Neural cell (in vitro differentiated cells): ENCODE measurements at regions not wholly inside any gene's neighbourhood (a gene's known extent, or its start where the extent isn't known, plus 50 kb on each side); places are given as distances from the start of the nearest gene placed in this dataset.

ENCODE experiments used
- H2AFZ ChIP-seq: fragments of 200-600, 300-800 bp; sonication (generic), shearing (Covaris generic); 2 replicates; pipeline ENCODE4 v1.6.0; 2014; ENCODE audit warnings: low read depth, mild to moderate bottlenecking, antibody characterized with exemption, low read length, moderate library complexity
- H3F3A ChIP-seq: fragments of 200-600 bp; shearing (Covaris generic); 2 replicates; pipeline ENCODE4 v1.6.1; 2016; ENCODE audit warnings: mild to moderate bottlenecking, moderate library complexity, mixed read lengths, antibody characterized with exemption, low read length; ENCODE audit not compliant: insufficient read depth, poor library complexity, severe bottlenecking
- H3K27ac ChIP-seq: fragments of 200-600, 300-800 bp; sonication (generic), shearing (Covaris generic); 2 replicates; pipeline ENCODE4 v1.5.1; 2014; ENCODE audit warnings: mild to moderate bottlenecking, low read length, moderate library complexity
- H3K27me3 ChIP-seq: fragments of 300-800, 200-600 bp; sonication (generic), shearing (Covaris generic); 2 replicates; pipeline ENCODE4 v1.6.0; 2014; ENCODE audit warnings: mild to moderate bottlenecking, low read depth, low read length, moderate library complexity; ENCODE audit not compliant: insufficient read depth
- H3K36me3 ChIP-seq: fragments of 300-800, 200-600 bp; sonication (generic), shearing (Covaris generic); 2 replicates; pipeline ENCODE4 v1.5.1; 2014; ENCODE audit warnings: mild to moderate bottlenecking, antibody characterized with exemption, low read length, moderate library complexity; ENCODE audit not compliant: insufficient read depth
- H3K4me2 ChIP-seq: fragments of 300-800, 200-600 bp; sonication (generic), shearing (Covaris generic); 2 replicates; pipeline ENCODE4 v1.6.0; 2014; ENCODE audit warnings: mild to moderate bottlenecking, low read length
- H3K4me3 ChIP-seq: fragments of 300-800, 200-600 bp; sonication (generic), shearing (Covaris generic); 2 replicates; pipeline ENCODE4 v1.5.1; 2014; ENCODE audit warnings: mild to moderate bottlenecking, low read length, moderate library complexity
- H3K79me2 ChIP-seq: fragments of 200-600 bp; shearing (Covaris generic); replicated peaks from 2 replicates; pipeline ENCODE4 v1.6.0; 2014; ENCODE audit warnings: mild to moderate bottlenecking, low read length, moderate library complexity; ENCODE audit not compliant: insufficient read depth
- H3K9ac ChIP-seq: fragments of 300-800, 200-600 bp; sonication (generic), shearing (Covaris generic); 2 replicates; pipeline ENCODE4 v1.6.1; 2016; ENCODE audit warnings: mild to moderate bottlenecking, low read length, mixed read lengths
- H3K9me2 ChIP-seq: fragments of 200-600 bp; shearing (Covaris generic); 2 replicates; pipeline ENCODE4 v1.6.1; 2016; ENCODE audit warnings: mild to moderate bottlenecking, low read length, mixed read lengths; ENCODE audit not compliant: insufficient read depth
- H3K9me3 ChIP-seq: fragments of 200-600, 300-800 bp; sonication (generic), shearing (Covaris generic); 2 replicates; pipeline ENCODE4 v1.6.1; 2016; ENCODE audit warnings: mild to moderate bottlenecking, mixed run types, low read length, moderate library complexity, mixed read lengths
- H4K20me1 ChIP-seq: fragments of 200-600 bp; shearing (Covaris generic); 2 replicates; pipeline ENCODE4 v1.6.1; 2016; ENCODE audit warnings: mild to moderate bottlenecking, mixed run types; ENCODE audit not compliant: insufficient read depth
- EP300 ChIP-seq: fragments of 450-650 bp; conservative IDR thresholded peaks from 2 replicates; pipeline ENCODE4 v1.6.1; 2014; ENCODE audit warnings: antibody characterized with exemption, mild to moderate bottlenecking, moderate library complexity; ENCODE audit not compliant: poor library complexity, severe bottlenecking
- EZH2 ChIP-seq: fragments of 200-600, 300-800 bp; shearing (Covaris generic), sonication (generic); IDR thresholded peaks from 2 replicates; pipeline ENCODE4 v1.6.1; 2014; ENCODE audit warnings: antibody characterized with exemption, low read length, borderline replicate concordance, mild to moderate bottlenecking; ENCODE audit not compliant: insufficient read depth, poor library complexity, severe bottlenecking
- MXI1 ChIP-seq: fragments of 450-650 bp; conservative IDR thresholded peaks from 2 replicates; pipeline ENCODE4 v1.6.1; 2014; ENCODE audit warnings: antibody characterized with exemption, mild to moderate bottlenecking; ENCODE audit not compliant: poor library complexity, severe bottlenecking
- POLR2AphosphoS5 ChIP-seq: IDR thresholded peaks from 2 replicates; pipeline ENCODE4 v1.6.1; 2012
- RAD21 ChIP-seq: fragments of 450-650 bp; conservative IDR thresholded peaks from 2 replicates; pipeline ENCODE4 v1.6.1; 2014; ENCODE audit warnings: antibody characterized with exemption, mild to moderate bottlenecking, moderate library complexity
- SMC3 ChIP-seq: fragments of 450-650 bp; conservative IDR thresholded peaks from 2 replicates; pipeline ENCODE4 v1.6.1; 2014; ENCODE audit warnings: antibody characterized with exemption, mild to moderate bottlenecking, moderate library complexity; ENCODE audit not compliant: poor library complexity
- TAF1 ChIP-seq: IDR thresholded peaks from 2 replicates; pipeline ENCODE4 v1.6.1; 2012; ENCODE audit warnings: low read depth
- TF ChIP-seq, protein P1 (sequence below): fragments of 450-650 bp; IDR thresholded peaks from 2 replicates; pipeline ENCODE4 v1.5.1; 2014; ENCODE audit warnings: antibody characterized with exemption, mild to moderate bottlenecking, moderate library complexity; ENCODE audit not compliant: poor library complexity, severe bottlenecking
- TF ChIP-seq, protein P2 (sequence below): IDR thresholded peaks from 2 replicates; pipeline ENCODE4 v1.6.1; 2012; ENCODE audit warnings: borderline replicate concordance

DNA sequence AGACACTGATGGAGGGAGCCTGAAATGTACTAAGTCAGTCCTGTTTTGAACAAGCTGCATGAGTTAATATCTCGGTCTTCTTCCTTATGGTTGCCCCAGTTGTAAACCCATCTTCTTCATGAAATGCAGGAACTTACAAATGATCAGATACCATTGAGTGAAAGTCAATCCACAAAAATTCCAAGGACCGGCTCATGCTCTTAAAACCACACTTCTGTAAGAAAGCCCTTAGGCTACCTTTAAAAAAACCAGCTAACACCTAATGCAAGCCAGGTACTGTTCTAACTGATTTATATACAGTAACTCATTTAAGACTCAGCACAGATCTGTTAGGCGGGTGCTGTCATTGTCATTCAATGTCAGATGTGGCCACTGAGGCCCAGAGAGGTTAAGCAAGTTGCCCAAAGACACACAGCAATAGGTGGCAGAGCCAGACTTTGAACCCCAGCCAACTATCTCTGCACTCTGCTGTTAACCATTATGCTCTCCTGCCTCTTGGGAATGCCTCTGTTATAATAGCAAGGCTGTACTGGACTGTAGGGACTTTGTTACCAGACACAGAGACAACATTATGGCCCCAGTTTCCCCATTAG lies 93.4 kb downstream of the C16orf95 start:
- Histone ChIP-seq H3K4me2 (no peak overlapping the region), H3K9me3 (no peaks in the 10 kb centered on the region), H3K4me3 (no peak overlapping the region), H3K9me2 (no peaks in the 10 kb centered on the region), H2AFZ (no peak overlapping the region), H3K27me3 (no peaks in the 10 kb centered on the region), H3K9ac (no peak overlapping the region), H3F3A (no peaks in the 10 kb centered on the region), H4K20me1 (no peaks in the 10 kb centered on the region), H3K27ac (no peak overlapping the region), H3K36me3 (no peaks in the 10 kb centered on the region), H3K79me2 (no peaks in the 10 kb centered on the region)
- no peak for TF ChIP-seq MXI1
- TF ChIP-seq EZH2, result no peak
- TF ChIP-seq RAD21, result no peak
- no peak for TF ChIP-seq SMC3
- TF ChIP-seq POLR2AphosphoS5, result no peak
- no peak for TF ChIP-seq TAF1
- TF ChIP-seq, protein P1, sequence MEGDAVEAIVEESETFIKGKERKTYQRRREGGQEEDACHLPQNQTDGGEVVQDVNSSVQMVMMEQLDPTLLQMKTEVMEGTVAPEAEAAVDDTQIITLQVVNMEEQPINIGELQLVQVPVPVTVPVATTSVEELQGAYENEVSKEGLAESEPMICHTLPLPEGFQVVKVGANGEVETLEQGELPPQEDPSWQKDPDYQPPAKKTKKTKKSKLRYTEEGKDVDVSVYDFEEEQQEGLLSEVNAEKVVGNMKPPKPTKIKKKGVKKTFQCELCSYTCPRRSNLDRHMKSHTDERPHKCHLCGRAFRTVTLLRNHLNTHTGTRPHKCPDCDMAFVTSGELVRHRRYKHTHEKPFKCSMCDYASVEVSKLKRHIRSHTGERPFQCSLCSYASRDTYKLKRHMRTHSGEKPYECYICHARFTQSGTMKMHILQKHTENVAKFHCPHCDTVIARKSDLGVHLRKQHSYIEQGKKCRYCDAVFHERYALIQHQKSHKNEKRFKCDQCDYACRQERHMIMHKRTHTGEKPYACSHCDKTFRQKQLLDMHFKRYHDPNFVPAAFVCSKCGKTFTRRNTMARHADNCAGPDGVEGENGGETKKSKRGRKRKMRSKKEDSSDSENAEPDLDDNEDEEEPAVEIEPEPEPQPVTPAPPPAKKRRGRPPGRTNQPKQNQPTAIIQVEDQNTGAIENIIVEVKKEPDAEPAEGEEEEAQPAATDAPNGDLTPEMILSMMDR, result no peak
- TF ChIP-seq, protein P2, sequence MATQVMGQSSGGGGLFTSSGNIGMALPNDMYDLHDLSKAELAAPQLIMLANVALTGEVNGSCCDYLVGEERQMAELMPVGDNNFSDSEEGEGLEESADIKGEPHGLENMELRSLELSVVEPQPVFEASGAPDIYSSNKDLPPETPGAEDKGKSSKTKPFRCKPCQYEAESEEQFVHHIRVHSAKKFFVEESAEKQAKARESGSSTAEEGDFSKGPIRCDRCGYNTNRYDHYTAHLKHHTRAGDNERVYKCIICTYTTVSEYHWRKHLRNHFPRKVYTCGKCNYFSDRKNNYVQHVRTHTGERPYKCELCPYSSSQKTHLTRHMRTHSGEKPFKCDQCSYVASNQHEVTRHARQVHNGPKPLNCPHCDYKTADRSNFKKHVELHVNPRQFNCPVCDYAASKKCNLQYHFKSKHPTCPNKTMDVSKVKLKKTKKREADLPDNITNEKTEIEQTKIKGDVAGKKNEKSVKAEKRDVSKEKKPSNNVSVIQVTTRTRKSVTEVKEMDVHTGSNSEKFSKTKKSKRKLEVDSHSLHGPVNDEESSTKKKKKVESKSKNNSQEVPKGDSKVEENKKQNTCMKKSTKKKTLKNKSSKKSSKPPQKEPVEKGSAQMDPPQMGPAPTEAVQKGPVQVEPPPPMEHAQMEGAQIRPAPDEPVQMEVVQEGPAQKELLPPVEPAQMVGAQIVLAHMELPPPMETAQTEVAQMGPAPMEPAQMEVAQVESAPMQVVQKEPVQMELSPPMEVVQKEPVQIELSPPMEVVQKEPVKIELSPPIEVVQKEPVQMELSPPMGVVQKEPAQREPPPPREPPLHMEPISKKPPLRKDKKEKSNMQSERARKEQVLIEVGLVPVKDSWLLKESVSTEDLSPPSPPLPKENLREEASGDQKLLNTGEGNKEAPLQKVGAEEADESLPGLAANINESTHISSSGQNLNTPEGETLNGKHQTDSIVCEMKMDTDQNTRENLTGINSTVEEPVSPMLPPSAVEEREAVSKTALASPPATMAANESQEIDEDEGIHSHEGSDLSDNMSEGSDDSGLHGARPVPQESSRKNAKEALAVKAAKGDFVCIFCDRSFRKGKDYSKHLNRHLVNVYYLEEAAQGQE, result no peak
- no peak for TF ChIP-seq EP300

DNA sequence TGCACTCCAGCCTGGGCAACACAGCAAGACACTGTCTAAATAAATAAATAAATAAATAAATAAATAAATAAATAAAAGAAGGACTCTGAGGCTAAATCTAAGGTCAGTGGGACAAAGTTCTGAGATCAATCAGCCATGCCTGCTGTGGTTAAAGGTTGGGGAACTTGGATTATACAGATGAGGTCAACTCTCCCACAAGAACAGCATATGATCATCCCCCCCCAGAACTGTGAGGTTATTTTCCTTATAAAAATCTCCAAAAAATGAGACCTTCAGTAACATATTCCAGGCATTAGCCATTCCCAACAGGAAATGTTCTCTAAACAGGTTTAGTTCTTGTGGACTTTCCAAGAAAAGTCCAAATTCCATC lies 90.3 kb downstream of the C16orf95 start:
- no peaks in the 10 kb centered on the region for H3K27me3 ChIP-seq
- H3K4me3 ChIP-seq, result no peak overlapping the region
- H4K20me1 ChIP-seq, result no peaks in the 10 kb centered on the region
- H3K36me3 ChIP-seq, result no peaks in the 10 kb centered on the region
- H3K9me2 ChIP-seq, result no peaks in the 10 kb centered on the region
- H3K9ac ChIP-seq, result no peak overlapping the region
- H2AFZ ChIP-seq, result no peak overlapping the region
- TF ChIP-seq POLR2AphosphoS5, result no peak
- no peak for TF ChIP-seq EZH2
- no peak for TF ChIP-seq RAD21
- TF ChIP-seq, protein P2, result no peak
- no peak for TF ChIP-seq SMC3
- no peak for TF ChIP-seq TAF1
- no peak for TF ChIP-seq MXI1
- TF ChIP-seq, protein P1, result no peak
- TF ChIP-seq EP300, result no peak
- no peaks in the 10 kb centered on the region for H3F3A ChIP-seq
- H3K4me2 ChIP-seq, result no peak overlapping the region
- no peaks in the 10 kb centered on the region for H3K9me3 ChIP-seq
- H3K27ac ChIP-seq, result no peak overlapping the region
- no peaks in the 10 kb centered on the region for H3K79me2 ChIP-seq
